Endothelial cell of umbilical vein (primary cell): ENCODE measurements at regions not wholly inside any gene's neighbourhood (a gene's known extent, or its start where the extent isn't known, plus 50 kb on each side); places are given as distances from the start of the nearest gene placed in this dataset.

Experiments
- MAX ChIP-seq: IDR thresholded peaks from 2 replicates; pipeline ENCODE4 v1.6.1; 2011; ENCODE audit not compliant: insufficient read depth, insufficient read length
- POLR2A ChIP-seq: IDR thresholded peaks from 2 replicates; pipeline ENCODE4 v1.6.1; 2012; ENCODE audit warnings: low read depth, mild to moderate bottlenecking, control low read depth, low read length
- POLR2AphosphoS5 ChIP-seq: IDR thresholded peaks from 2 replicates; pipeline ENCODE4 v1.6.1; 2012; ENCODE audit warnings: low read depth, mild to moderate bottlenecking, control low read depth, low read length, moderate library complexity; ENCODE audit not compliant: insufficient read depth
- TF ChIP-seq, protein P1 (sequence below), 2 donors: IDR thresholded peaks; 1 replicate in 1 of 2; 2 replicates in 1 of 2; pipeline ENCODE4 v1.5.1; 2011; ENCODE audit warnings: low read length in 2 of 2, mild to moderate bottlenecking in 2 of 2, moderate library complexity in 2 of 2, control low read depth in 1 of 2, inconsistent platforms in 1 of 2, low read depth in 1 of 2; ENCODE audit not compliant: insufficient read depth in 1 of 2; ENCODE audit errors: extremely low read depth in 1 of 2

DNA sequence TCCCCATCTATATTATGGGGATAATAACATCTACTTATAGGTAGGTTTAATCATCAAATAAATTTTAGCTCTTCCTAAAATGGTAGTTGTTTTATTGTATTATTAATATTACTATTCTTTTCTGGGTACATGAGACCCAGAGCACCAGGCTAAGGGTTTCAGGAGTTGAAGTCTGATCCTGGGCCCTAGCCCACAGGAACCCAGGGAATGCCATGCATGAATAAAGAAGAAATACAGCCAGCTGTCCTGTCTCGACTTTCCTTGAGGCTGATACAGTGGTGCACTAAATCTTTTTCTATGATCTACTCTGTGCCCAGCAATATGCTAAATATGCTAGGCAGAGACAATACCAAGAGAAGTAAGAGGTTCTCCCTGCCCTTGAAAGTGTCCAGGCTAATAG is 72.1 kb upstream of the ATP2C1 start:
- TF ChIP-seq, protein P1, sequence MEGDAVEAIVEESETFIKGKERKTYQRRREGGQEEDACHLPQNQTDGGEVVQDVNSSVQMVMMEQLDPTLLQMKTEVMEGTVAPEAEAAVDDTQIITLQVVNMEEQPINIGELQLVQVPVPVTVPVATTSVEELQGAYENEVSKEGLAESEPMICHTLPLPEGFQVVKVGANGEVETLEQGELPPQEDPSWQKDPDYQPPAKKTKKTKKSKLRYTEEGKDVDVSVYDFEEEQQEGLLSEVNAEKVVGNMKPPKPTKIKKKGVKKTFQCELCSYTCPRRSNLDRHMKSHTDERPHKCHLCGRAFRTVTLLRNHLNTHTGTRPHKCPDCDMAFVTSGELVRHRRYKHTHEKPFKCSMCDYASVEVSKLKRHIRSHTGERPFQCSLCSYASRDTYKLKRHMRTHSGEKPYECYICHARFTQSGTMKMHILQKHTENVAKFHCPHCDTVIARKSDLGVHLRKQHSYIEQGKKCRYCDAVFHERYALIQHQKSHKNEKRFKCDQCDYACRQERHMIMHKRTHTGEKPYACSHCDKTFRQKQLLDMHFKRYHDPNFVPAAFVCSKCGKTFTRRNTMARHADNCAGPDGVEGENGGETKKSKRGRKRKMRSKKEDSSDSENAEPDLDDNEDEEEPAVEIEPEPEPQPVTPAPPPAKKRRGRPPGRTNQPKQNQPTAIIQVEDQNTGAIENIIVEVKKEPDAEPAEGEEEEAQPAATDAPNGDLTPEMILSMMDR (IDR thresholded peaks at IDR 0.05; ENCODE audit: extremely low read depth in 1 of 2, insufficient read depth in 1 of 2, low read depth in 1 of 2, low read length in 2 of 2): no peak
- TF ChIP-seq POLR2AphosphoS5 (no peak), MAX (no peak), POLR2A (no peak)
